Sigmoid colon (tissue), 4 donors: ENCODE measurements at regions not wholly inside any gene's neighbourhood (a gene's known extent, or its start where the extent isn't known, plus 50 kb on each side); places are given as distances from the start of the nearest gene placed in this dataset.

Experiments
- EP300 ChIP-seq, 4 donors: sonication (generic); formaldehyde crosslinking; IDR thresholded peaks; one replicate each; pipeline ENCODE4 v1.6.1; 2017; ENCODE audit warnings: antibody characterized with exemption in 4 of 4
- POLR2A ChIP-seq, 2 donors: fragments of 450-650 bp; IDR thresholded peaks; one replicate each; pipeline ENCODE4 v1.6.1; 2016; ENCODE audit warnings: antibody characterized with exemption in 2 of 2, mild to moderate bottlenecking in 2 of 2, moderate library complexity in 2 of 2
- POLR2AphosphoS5 ChIP-seq, 4 donors: sonication (generic); formaldehyde crosslinking; IDR thresholded peaks; one replicate each; pipeline ENCODE4 v1.6.1; 2017; ENCODE audit warnings: antibody characterized with exemption in 4 of 4
- TF ChIP-seq, protein P1 (sequence below), 4 experiments: fragments of 450-650 bp in 3 of 4; fragments of 200-600 bp in 1 of 4; IDR thresholded peaks; one replicate each; pipeline ENCODE4 v1.5.1; 2016 to 2019; ENCODE audit warnings: antibody characterized with exemption in 4 of 4, mild to moderate bottlenecking in 3 of 4, moderate library complexity in 2 of 4

GRCh38 chr2:39487398-39488250, 50.5 kb upstream of the MAP4K3 start:
- TF ChIP-seq, protein P1, sequence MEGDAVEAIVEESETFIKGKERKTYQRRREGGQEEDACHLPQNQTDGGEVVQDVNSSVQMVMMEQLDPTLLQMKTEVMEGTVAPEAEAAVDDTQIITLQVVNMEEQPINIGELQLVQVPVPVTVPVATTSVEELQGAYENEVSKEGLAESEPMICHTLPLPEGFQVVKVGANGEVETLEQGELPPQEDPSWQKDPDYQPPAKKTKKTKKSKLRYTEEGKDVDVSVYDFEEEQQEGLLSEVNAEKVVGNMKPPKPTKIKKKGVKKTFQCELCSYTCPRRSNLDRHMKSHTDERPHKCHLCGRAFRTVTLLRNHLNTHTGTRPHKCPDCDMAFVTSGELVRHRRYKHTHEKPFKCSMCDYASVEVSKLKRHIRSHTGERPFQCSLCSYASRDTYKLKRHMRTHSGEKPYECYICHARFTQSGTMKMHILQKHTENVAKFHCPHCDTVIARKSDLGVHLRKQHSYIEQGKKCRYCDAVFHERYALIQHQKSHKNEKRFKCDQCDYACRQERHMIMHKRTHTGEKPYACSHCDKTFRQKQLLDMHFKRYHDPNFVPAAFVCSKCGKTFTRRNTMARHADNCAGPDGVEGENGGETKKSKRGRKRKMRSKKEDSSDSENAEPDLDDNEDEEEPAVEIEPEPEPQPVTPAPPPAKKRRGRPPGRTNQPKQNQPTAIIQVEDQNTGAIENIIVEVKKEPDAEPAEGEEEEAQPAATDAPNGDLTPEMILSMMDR (IDR thresholded peaks at IDR 0.05) = no peak
- TF ChIP-seq POLR2AphosphoS5 (IDR thresholded peaks at IDR 0.05) (no peak), EP300 (IDR thresholded peaks at IDR 0.05) (no peak), POLR2A (IDR thresholded peaks at IDR 0.05) (no peak)
